ENCODE measurements at regions not wholly inside any gene's neighbourhood (a gene's known extent, or its start where the extent isn't known, plus 50 kb on each side); places are given as distances from the start of the nearest gene placed in this dataset.

- TF ChIP-seq CTCF (IDR thresholded peaks at IDR 0.05) (no peak), ZFX (IDR thresholded peaks at IDR 0.05; ENCODE audit: borderline replicate concordance) (no peak)
Measured at GRCh38 chr6:121881974-121882667, 446.7 kb downstream of the GJA1 start.
